ENCODE measurements at regions not wholly inside any gene's neighbourhood (a gene's known extent, or its start where the extent isn't known, plus 50 kb on each side); places are given as distances from the start of the nearest gene placed in this dataset.
"Not testable (repeated sequence)": the region's sequence is repeated elsewhere in the genome, so short reads cannot be mapped to it uniquely, and the experiment has no call there.

GRCh38 chr2:188032786-188033185 is 258.9 kb upstream of the GULP1 start:
- TF ChIP-seq POLR2A (IDR thresholded peaks at IDR 0.05) (no peak), POLR2AphosphoS5 (IDR thresholded peaks at IDR 0.05) (no peak), CTCF (IDR thresholded peaks at IDR 0.05) (no peak)
- Histone ChIP-seq H3K4me3 (no peak overlapping the region), H3K9me3 (no peaks in the 10 kb centered on the region), H3K4me1 (replicated peaks) (no peaks in the 10 kb centered on the region), H3K27ac (no peak overlapping the region), H3K27me3 (replicated peaks; ENCODE audit: insufficient read depth) (no peaks in the 10 kb centered on the region), H3K36me3 (no peaks in the 10 kb centered on the region)
- intact Hi-C loops (cut with DNase I) = no loop called here
- 62% methylated on average over 3 of the region's 3 CpGs for WGBS
- DNase-seq (ENCODE audit: low spot score) = no peak

GRCh38 chr2:188033240-188033639 is 258.4 kb upstream of the GULP1 start:
- H3K4me1 ChIP-seq (replicated peaks); H3K27me3 ChIP-seq (replicated peaks; ENCODE audit: insufficient read depth); H3K4me3 ChIP-seq; DNase-seq (ENCODE audit: low spot score); H3K9me3 ChIP-seq; H3K36me3 ChIP-seq; H3K27ac ChIP-seq; intact Hi-C loops (cut with DNase I): not testable (repeated sequence)
- WGBS = 90% methylated on average over 1 of the region's 1 CpG

- H3K27me3 ChIP-seq (replicated peaks; ENCODE audit: insufficient read depth); H3K27ac ChIP-seq; H3K9me3 ChIP-seq; intact Hi-C loops (cut with DNase I); H3K4me1 ChIP-seq (replicated peaks); DNase-seq (ENCODE audit: low spot score); H3K4me3 ChIP-seq; H3K36me3 ChIP-seq: not testable (repeated sequence)
- whole genome bisulfite sequencing = 89% methylated on average over 10 of the region's 10 CpGs
Observed at GRCh38 chr2:188034102-188034501, 257.6 kb upstream of the GULP1 start.

GRCh38 chr2:188035377-188035776 is 256.3 kb upstream of the GULP1 start:
- H3K9me3 ChIP-seq; H3K36me3 ChIP-seq; DNase-seq (ENCODE audit: low spot score); intact Hi-C loops (cut with DNase I); H3K27ac ChIP-seq; H3K27me3 ChIP-seq (replicated peaks; ENCODE audit: insufficient read depth); H3K4me1 ChIP-seq (replicated peaks); H3K4me3 ChIP-seq: not testable (repeated sequence)
- WGBS = 94% methylated on average over 9 of the region's 9 CpGs

- H3K27ac ChIP-seq; intact Hi-C loops (cut with DNase I); H3K9me3 ChIP-seq; H3K4me3 ChIP-seq; H3K27me3 ChIP-seq (replicated peaks; ENCODE audit: insufficient read depth); H3K4me1 ChIP-seq (replicated peaks); DNase-seq (ENCODE audit: low spot score); H3K36me3 ChIP-seq: not testable (repeated sequence)
- WGBS = 95% methylated on average over 5 of the region's 5 CpGs
Observed at GRCh38 chr2:188036786-188037185, 254.9 kb upstream of the GULP1 start.

- no peak for TF ChIP-seq CTCF (IDR thresholded peaks at IDR 0.05)
- TF ChIP-seq POLR2AphosphoS5 (IDR thresholded peaks at IDR 0.05) = no peak
- TF ChIP-seq POLR2A (IDR thresholded peaks at IDR 0.05) = no peak
- DNase-seq (ENCODE audit: low spot score) = no peak
- H3K4me3 ChIP-seq = no peak overlapping the region
- no peak overlapping the region for H3K27ac ChIP-seq
- no peaks in the 10 kb centered on the region for H3K27me3 ChIP-seq (replicated peaks; ENCODE audit: insufficient read depth)
- no peaks in the 10 kb centered on the region for H3K9me3 ChIP-seq
- H3K4me1 ChIP-seq (replicated peaks) = no peaks in the 10 kb centered on the region
- H3K36me3 ChIP-seq = no peaks in the 10 kb centered on the region
- intact Hi-C loops (cut with DNase I) = no loop called here
Observed at GRCh38 chr2:188039307-188039706, 252.4 kb upstream of the GULP1 start.

- no peak overlapping the region for H3K4me3 ChIP-seq
- no peaks in the 10 kb centered on the region for H3K27me3 ChIP-seq (replicated peaks; ENCODE audit: insufficient read depth)
- no peak for TF ChIP-seq POLR2AphosphoS5 (IDR thresholded peaks at IDR 0.05)
- no peak for TF ChIP-seq CTCF (IDR thresholded peaks at IDR 0.05)
- no peak for TF ChIP-seq POLR2A (IDR thresholded peaks at IDR 0.05)
- H3K4me1 ChIP-seq (replicated peaks) = no peaks in the 10 kb centered on the region
- no peaks in the 10 kb centered on the region for H3K36me3 ChIP-seq
- no peak for DNase-seq (ENCODE audit: low spot score)
- H3K9me3 ChIP-seq = no peaks in the 10 kb centered on the region
- H3K27ac ChIP-seq = no peak overlapping the region
- intact Hi-C loops (cut with DNase I) = no loop called here
Observed at GRCh38 chr2:188042412-188042811, 249.3 kb upstream of the GULP1 start.
